ENCODE measurements at regions not wholly inside any gene's neighbourhood (a gene's known extent, or its start where the extent isn't known, plus 50 kb on each side); places are given as distances from the start of the nearest gene placed in this dataset.
A peak's percentile ranks its signal among the peaks of the same experiment; 100 is the strongest.

GRCh38 chr2:217749008-217749407 is 253.8 kb downstream of the TNS1 start:
- Histone ChIP-seq H3K9me3 (replicated peaks in 1 of 11) (peaks cover 0 to 4% (median 0%) of the 10 kb centered on the region in 11 experiments; a peak in 1 of 22 replicates), H3K9ac (no peak overlapping the region), H3K4me1 (peaks cover 0 to 17% (median 0%) of the 10 kb centered on the region in 10 experiments; a peak in 7 of 20 replicates), H3K4me2 (peak overlapping the region in 3 of 11 experiments; percentile 55 to 61 (median 58); a peak in 6 of 22 replicates), H3K27ac (no peak overlapping the region), H3K27me3 (peaks cover 0 to 6% (median 0%) of the 10 kb centered on the region in 11 experiments; a peak in 1 of 22 replicates), H3K4me3 (no peak overlapping the region), H3K36me3 (no peaks in the 10 kb centered on the region), H4K20me1 (no peaks in the 10 kb centered on the region)
- no peak for TF ChIP-seq Cebpa-rat (IDR thresholded peaks at IDR 0.05)

GRCh38 chr2:217746808-217747207 is 256.0 kb downstream of the TNS1 start:
- Histone ChIP-seq H3K4me3 (no peak overlapping the region), H3K27ac (no peak overlapping the region), H3K9ac (no peak overlapping the region), H3K4me2 (no peak overlapping the region), H3K36me3 (no peaks in the 10 kb centered on the region), H3K9me3 (replicated peaks in 1 of 11) (peaks cover 0 to 4% (median 0%) of the 10 kb centered on the region in 11 experiments; a peak in 1 of 22 replicates), H3K27me3 (0 out of 22 replicates have a peak, but pooled peaks cover 0 to 1% (median 0%) of the 10 kb centered on the region in 11 experiments), H4K20me1 (no peaks in the 10 kb centered on the region), H3K4me1 (peaks cover 13 to 34% (median 16%) of the 10 kb centered on the region in 10 experiments)
- TF ChIP-seq Cebpa-rat (IDR thresholded peaks at IDR 0.05): no peak

GRCh38 chr2:217743966-217744761 is 258.6 kb downstream of the TNS1 start:
- Histone ChIP-seq H3K36me3 (no peaks in the 10 kb centered on the region), H3K4me3 (no peak overlapping the region), H4K20me1 (no peaks in the 10 kb centered on the region), H3K9ac (no peak overlapping the region), H3K27me3 (no peaks in the 10 kb centered on the region), H3K4me1 (peaks cover 13 to 26% (median 16%) of the 10 kb centered on the region in 10 experiments), H3K9me3 (replicated peaks in 1 of 11) (peaks cover 0 to 4% (median 0%) of the 10 kb centered on the region in 11 experiments; a peak in 1 of 22 replicates), H3K27ac (no peak overlapping the region), H3K4me2 (peak overlapping the region in 3 of 11 experiments; percentile 62 to 72 (median 64); a peak in 2 of 22 replicates)
- TF ChIP-seq Cebpa-rat (IDR thresholded peaks at IDR 0.05): no peak

- Histone ChIP-seq H4K20me1 (no peaks in the 10 kb centered on the region), H3K36me3 (no peaks in the 10 kb centered on the region)
- TF ChIP-seq Cebpa-rat (IDR thresholded peaks at IDR 0.05): no peak
Measured at GRCh38 chr2:217743407-217743806, 259.4 kb downstream of the TNS1 start.

GRCh38 chr2:217742841-217743240 is 260.0 kb downstream of the TNS1 start:
- Histone ChIP-seq H3K4me1 (peaks cover 13 to 24% (median 15%) of the 10 kb centered on the region in 10 experiments), H3K4me3 (no peak overlapping the region), H3K27me3 (no peaks in the 10 kb centered on the region), H3K9me3 (replicated peaks in 1 of 11) (peaks cover 0 to 4% (median 0%) of the 10 kb centered on the region in 11 experiments; a peak in 1 of 22 replicates), H3K27ac (peak overlapping the region in 4 of 11 experiments; percentile 17 to 38 (median 30); a peak in 3 of 22 replicates), H3K36me3 (no peaks in the 10 kb centered on the region), H3K4me2 (peak overlapping the region; percentile 19 to 72 (median 59)), H4K20me1 (no peaks in the 10 kb centered on the region), H3K9ac (no peak overlapping the region)
- no peak for TF ChIP-seq Cebpa-rat (IDR thresholded peaks at IDR 0.05)

More at GRCh38 chr2:217743407-217743806, 259.4 kb downstream of the TNS1 start:
- Histone ChIP-seq H3K4me3 (no peak overlapping the region), H3K27ac (peak overlapping the region in 4 of 11 experiments; percentile 17 to 38 (median 30); a peak in 3 of 22 replicates), H3K9ac (no peak overlapping the region), H3K4me1 (peaks cover 13 to 19% (median 15%) of the 10 kb centered on the region in 10 experiments), H3K4me2 (peak overlapping the region; percentile 19 to 72 (median 59); a peak in 18 of 22 replicates), H3K9me3 (replicated peaks in 1 of 11) (peaks cover 0 to 4% (median 0%) of the 10 kb centered on the region in 11 experiments; a peak in 1 of 22 replicates), H3K27me3 (no peaks in the 10 kb centered on the region)

GRCh38 chr2:217742276-217742675 is 260.5 kb downstream of the TNS1 start:
- peak overlapping the region; percentile 19 to 72 (median 59) for H3K4me2 ChIP-seq
- H3K36me3 ChIP-seq: no peaks in the 10 kb centered on the region
- H3K27me3 ChIP-seq: no peaks in the 10 kb centered on the region
- no peak overlapping the region for H3K9ac ChIP-seq
- H4K20me1 ChIP-seq: no peaks in the 10 kb centered on the region
- peaks cover 0 to 4% (median 0%) of the 10 kb centered on the region in 11 experiments; a peak in 1 of 22 replicates for H3K9me3 ChIP-seq (replicated peaks in 1 of 11)
- H3K4me1 ChIP-seq: peaks cover 15 to 27% (median 17%) of the 10 kb centered on the region in 10 experiments
- no peak overlapping the region for H3K27ac ChIP-seq
- no peak overlapping the region for H3K4me3 ChIP-seq
- no peak for TF ChIP-seq Cebpa-rat (IDR thresholded peaks at IDR 0.05)

- no peak overlapping the region for H3K27ac ChIP-seq
- peaks cover 0 to 4% (median 0%) of the 10 kb centered on the region in 11 experiments; a peak in 1 of 22 replicates for H3K9me3 ChIP-seq (replicated peaks in 1 of 11)
- no peaks in the 10 kb centered on the region for H3K27me3 ChIP-seq
- H3K9ac ChIP-seq: no peak overlapping the region
- H3K36me3 ChIP-seq: no peaks in the 10 kb centered on the region
- H4K20me1 ChIP-seq: no peaks in the 10 kb centered on the region
- no peak overlapping the region for H3K4me3 ChIP-seq
- H3K4me1 ChIP-seq: peaks cover 23 to 35% (median 25%) of the 10 kb centered on the region in 10 experiments
- H3K4me2 ChIP-seq: no peak overlapping the region
- TF ChIP-seq Cebpa-rat (IDR thresholded peaks at IDR 0.05): no peak
Measured at GRCh38 chr2:217741381-217741955, 261.3 kb downstream of the TNS1 start.

GRCh38 chr2:217740756-217741155 is 262.0 kb downstream of the TNS1 start:
- Histone ChIP-seq H3K9me3 (replicated peaks in 1 of 11) (peaks cover 0 to 4% (median 0%) of the 10 kb centered on the region in 11 experiments; a peak in 1 of 22 replicates), H3K36me3 (no peaks in the 10 kb centered on the region), H3K4me1 (peaks cover 23 to 35% (median 26%) of the 10 kb centered on the region in 10 experiments), H3K27me3 (no peaks in the 10 kb centered on the region), H4K20me1 (no peaks in the 10 kb centered on the region), H3K27ac (no peak overlapping the region), H3K4me3 (no peak overlapping the region), H3K9ac (no peak overlapping the region), H3K4me2 (no peak overlapping the region)
- no peak for TF ChIP-seq Cebpa-rat (IDR thresholded peaks at IDR 0.05)

- no peak for TF ChIP-seq Cebpa-rat (IDR thresholded peaks at IDR 0.05)
- Histone ChIP-seq H3K9ac (no peak overlapping the region), H3K9me3 (replicated peaks in 1 of 11) (peaks cover 0 to 2% (median 0%) of the 10 kb centered on the region in 11 experiments; a peak in 1 of 22 replicates), H3K4me1 (peaks cover 23 to 35% (median 26%) of the 10 kb centered on the region in 10 experiments), H3K4me3 (no peak overlapping the region), H3K27ac (no peak overlapping the region), H3K27me3 (no peaks in the 10 kb centered on the region), H4K20me1 (no peaks in the 10 kb centered on the region), H3K36me3 (no peaks in the 10 kb centered on the region), H3K4me2 (no peak overlapping the region)
Measured at GRCh38 chr2:217740178-217740577, 262.6 kb downstream of the TNS1 start.

Measured in BLaER1 treated with 17β-estradiol and CSF1 and Interleukin-3, amounts not matched to agents 10 nM and 100 nM (cell line).